ENCODE measurements at regions not wholly inside any gene's neighbourhood (a gene's known extent, or its start where the extent isn't known, plus 50 kb on each side); places are given as distances from the start of the nearest gene placed in this dataset.
"Not testable (repeated sequence)": the region's sequence is repeated elsewhere in the genome, so short reads cannot be mapped to it uniquely, and the experiment has no call there.

DNA sequence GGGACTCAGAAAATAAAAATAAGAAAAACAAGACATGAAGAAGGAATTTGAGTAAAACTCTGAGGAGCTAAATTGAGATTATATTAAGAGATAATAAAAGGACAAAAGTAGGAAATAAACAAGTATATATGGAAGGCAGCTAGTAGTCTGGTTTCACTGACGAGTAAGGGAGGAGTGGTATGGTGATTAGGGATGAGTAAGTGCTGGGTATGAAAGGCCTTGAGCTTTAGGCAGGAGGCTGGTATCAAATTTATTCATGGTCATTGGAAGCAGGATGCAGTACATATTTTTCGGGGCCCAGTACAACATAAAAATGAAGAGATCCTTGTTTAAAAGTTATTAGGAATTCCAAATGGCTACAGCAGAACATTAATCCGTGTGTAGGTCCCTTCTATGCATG lies 789.7 kb upstream of the PRMT6 start:
- no peak for DNase-seq (ENCODE audit: low read depth)

DNA sequence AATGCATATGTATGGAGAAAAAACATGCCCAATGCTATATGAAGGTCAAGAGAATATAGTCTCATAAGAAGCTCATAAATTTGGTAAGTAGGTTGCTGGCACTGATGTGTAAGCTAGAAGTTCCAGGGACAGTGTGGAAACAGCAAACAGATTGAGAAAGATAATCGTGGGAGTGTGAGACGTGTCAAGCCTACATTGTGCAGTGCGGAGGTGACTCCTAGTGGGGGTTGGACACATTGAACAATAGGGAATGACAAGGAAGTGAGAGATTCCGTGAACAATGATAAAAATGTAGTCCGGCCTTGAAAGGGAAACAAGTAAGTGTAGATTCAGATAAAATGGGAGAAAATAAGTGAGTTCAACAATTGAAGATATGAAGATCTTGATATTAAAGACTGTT lies 788.4 kb upstream of the PRMT6 start:
- no peak for DNase-seq (ENCODE audit: low read depth)

DNA sequence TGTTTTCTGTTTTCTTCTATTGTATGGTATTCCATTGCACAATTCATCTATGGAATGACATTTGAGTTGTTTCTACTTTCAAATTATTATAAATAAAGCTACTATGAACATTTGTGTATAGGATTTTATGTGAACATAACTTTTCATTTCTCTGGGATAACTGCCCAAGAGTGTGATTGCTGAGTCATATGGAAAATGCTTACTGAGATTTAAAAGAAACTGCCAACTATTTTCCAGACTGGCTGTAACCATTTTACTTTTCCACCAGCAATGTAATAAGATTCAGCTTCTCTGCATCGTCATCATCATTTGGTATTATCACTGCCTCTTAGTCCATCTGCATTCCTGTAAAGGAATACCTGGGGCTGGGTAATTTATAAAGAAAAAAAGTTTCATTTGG lies 779.6 kb upstream of the PRMT6 start:
- DNase-seq (ENCODE audit: low read depth): no peak

DNA sequence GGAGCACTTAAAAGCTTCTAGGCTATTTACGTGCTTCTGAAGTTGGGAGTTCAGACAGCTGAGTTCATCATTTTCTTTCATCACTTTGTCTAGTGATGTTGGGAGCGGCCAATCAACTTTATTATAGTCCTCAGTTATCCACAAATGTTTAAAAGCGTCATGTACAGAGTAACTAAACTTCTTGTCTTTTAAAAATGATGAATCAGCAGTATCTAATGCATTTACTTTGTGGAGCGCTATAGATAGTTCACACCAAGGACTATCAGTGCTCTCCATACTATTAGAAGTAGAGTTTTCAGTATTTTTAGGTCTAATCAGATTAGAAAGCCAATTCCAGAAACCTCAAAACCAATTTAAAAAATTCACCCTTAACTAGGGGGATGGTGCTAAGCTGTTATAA lies 778.7 kb upstream of the PRMT6 start:
- DNase-seq (ENCODE audit: low read depth): no peak

DNA sequence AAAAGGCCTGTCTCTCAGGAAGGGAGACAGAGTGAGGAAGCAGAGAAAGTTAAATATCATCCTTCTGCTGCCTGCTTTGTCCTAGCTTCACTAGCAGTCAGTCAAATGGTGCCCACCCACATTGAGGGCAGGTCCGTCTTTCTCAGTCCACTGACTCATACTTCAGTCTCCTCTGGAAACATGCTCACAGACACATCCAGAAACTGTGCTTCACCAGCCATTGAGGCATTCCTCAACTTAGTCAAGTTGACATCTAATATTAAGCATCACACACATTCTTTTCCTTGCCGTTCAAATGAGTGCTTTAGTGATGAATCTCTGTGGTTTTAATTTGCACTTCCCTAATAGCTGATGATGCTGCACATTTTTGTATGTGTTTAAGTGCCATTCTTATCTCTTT lies 777.8 kb upstream of the PRMT6 start:
- DNase-seq (ENCODE audit: low read depth): no peak

DNA sequence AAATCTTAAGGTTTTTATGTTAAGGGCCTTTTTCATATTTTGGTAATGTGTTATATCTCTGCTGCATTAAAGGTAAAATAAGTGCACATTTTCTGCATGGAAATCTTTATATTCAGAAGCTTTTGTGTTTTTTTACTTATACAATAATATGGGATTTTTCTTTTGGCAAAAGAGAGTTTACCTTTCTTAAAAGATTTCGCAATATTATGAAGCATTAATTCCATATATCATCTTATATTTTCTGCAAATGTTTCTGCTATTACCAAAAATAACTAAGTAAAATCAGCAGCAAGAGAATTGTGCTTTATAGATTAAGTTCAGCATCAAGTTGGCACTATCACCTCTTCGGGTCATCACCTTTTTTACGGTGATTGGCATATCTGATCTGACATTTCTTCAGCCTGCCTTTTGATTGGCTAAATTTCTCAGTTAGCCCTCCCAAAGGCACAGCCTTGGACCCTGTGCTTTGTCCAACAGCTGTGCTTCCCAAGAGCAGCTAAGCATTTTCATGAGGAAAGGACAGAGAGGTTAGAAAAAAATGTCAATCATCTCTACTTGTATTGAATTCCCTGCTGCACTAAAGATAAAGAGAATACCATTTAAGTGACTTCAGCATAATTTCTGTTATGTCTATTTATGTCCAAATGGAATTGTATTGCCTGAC lies 767.1 kb upstream of the PRMT6 start:
- DNase-seq (ENCODE audit: low read depth): no peak

DNA sequence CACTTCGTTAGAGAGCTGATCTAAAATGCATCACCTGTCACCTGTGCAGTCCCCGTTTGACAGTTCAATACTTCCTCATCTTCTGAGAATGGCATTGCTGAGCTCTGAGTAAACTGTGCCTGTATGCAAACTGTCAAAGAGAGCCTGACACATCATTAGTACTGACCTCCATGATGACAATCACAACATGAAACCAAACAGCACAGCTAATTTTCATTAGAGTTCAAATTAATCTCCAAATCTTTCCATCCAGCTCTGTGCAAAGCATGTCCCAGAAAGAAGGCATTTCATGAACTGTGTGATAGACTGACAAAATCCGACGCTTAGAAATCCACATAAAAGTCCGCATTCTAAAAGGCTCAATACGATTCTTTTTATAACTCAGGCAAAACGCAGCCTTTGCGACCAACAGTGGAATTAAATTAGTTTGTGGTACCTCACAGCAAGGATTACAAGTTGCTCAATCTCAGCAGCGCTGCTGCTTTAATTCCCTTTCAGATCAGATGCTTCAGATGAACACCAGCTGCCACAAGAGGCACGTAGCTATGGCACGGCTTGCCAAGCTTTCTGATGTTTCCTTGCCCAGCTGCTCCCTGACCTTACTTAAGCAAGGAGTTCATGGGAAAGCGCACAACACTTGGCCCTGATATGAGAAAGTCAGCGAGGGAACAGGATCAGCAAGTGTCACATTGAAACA lies 765.5 kb upstream of the PRMT6 start:
- DNase-seq (ENCODE audit: low read depth): no peak

DNA sequence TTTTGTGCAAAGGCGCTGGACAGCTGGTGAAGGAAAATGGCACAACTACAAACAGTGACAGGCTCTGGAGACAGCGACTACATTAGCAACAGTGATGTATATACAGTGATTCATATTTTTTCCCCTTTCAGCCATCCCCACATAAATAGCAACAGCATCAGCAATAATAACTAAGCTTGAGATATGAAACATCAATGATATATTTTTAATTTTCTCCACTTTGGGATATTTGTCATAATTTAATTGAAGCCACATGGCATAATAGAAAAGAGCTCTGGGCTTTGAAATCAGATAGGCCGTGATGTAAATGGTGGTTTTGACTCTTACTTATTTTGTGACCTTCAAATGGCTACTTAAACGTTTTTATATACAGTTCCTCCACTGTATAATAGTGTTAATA lies 764.3 kb upstream of the PRMT6 start:
- no peak for DNase-seq (ENCODE audit: low read depth)

DNA sequence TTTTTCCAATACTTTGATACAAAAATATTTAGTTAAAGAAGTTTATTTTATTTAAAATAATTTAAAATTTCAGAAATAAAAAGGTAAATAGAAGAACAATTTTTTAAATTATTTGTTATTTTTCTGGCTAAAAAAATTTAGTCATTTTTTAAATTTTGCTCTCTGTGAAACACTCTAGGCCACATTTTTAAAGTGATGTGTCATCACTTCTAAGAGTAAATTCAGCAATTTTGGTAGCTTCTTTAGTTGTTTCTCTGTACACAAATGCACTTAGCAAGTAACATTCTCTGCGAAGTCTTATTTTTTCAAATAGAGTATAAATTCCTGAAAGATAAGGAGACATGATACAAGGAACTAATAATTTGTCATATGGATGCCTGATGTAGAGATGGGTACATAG lies 760.0 kb upstream of the PRMT6 start:
- no peak for DNase-seq (ENCODE audit: low read depth)

DNA sequence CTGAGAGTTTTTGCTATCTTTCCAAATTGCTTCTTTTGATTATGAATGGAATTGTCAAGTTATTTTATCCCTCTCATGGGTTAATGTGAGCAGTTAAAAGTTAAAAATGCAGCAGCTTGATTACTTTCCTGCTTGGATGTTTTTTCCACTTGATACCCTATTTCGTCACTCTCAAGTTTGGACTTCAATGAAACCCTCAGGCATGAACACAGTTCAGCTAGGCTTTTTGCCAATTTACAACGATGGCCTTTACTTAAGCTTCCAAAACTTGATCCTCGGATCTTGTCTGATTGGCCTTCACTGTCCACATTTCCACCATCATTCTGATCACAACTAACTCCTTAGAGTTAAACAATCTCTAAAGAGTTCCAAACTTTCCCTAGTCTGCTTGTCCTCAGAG lies 752.4 kb upstream of the PRMT6 start:
- DNase-seq (ENCODE audit: low read depth): no peak

DNA sequence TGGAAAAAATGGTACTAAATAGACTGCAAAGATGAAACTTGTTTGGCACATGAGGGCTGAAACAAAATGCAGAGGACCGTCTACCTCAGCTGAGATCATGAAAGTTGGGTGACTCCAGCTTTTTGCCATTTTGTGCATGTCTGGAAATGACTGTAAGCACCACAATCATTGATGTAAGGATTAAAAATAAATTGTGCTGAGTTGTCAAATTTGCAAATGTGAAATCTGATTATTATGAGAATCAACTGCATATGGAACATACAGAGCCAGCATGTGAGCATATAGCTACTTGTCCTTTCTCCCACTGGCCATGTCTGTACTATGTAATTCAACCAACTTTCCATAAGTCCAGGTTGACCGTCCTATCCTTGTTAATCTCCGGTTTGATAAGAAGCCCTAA lies 736.9 kb upstream of the PRMT6 start:
- no peak for DNase-seq (ENCODE audit: low read depth)

DNA sequence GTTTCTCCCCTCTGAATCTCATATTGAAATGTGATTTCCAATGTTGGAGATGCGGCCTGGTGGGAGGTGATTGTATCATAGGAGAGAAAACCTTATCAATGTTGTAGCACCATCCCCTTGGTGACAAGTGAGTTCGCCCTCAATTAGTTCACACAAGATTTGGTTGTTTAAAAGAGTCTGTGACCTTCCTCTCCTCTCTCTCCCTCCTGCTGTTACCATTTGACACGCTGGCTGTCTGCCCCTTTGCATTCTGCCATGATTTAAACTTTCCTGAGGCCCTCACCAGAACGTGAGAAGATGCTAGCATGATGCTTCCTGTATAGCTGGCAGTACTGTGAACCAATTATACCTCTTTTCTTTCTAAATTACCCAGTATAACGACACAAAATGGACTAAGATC lies 730.9 kb upstream of the PRMT6 start:
- DNase-seq (ENCODE audit: low read depth): no peak

DNA sequence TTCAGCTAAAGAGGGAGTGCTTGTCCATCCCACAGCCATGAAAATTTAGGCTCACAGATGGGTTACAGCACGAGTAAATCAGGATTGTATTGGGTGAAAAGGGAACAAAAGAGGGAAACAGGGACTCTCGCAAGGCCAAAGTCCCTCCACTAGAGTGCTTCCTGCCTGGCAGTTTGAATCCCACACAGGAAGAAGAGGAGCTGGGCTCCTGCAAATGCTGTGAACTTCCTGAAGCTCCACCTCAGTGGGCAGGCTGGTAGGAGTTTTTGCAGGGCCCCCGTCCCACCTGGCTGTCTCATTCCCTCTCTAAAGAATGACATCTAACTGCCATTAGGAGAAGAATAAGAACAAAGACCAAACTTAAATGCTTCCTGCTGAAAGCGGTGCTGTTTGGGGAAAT lies 712.0 kb upstream of the PRMT6 start:
- DNase-seq (ENCODE audit: low read depth): no peak

DNA sequence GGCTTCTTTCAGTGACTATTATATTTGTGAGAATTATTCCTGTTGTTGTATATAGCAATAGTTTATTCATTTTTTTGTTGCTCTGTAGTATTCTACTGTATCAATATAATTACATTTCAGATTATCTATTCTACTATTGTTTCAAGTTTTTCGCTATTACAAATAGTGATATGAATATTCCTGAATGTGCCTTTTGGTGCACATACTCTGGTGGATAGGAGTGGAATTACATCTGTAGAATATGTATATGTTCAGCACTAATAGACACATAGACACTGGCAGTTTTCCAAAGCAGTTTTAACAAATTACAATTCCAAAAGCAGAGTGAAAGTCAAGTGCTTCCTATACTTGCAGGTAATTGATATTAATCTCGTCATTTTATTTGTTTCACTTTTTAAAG lies 696.2 kb upstream of the PRMT6 start:
- no peak for DNase-seq (ENCODE audit: low read depth)

DNA sequence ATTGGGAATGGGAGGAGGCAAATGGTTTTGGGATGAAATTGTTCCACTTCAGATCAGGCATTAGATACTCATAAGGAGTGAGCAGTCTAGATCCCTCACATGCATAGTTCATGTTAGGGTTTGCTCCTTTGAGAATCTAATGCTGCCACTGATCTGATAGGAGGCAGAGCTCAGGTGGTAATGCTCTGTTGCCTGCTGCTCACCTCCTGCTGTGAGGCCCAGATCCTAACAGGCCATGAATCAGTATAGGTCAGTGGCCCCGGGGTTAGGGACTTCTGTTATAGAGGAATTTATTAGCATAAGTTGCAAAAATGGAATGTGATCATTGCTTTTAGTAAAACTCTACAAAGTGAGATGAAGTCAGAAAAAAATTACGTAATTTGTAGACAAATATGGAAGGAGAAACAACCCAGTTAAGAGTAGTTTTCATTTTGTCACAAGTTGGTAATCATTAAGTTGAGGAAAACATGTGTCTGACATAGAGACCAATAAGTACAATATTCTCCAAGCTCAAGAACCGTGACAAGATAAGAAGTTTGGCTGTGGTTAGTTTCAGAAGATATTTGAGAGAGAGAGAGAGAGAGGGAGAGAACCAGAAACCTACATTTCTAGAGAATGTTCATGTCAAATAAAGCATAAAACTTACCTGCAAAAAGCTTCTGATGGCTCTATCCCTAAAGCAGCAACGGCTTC lies 689.7 kb upstream of the PRMT6 start:
- no peak for DNase-seq (ENCODE audit: low read depth)

DNA sequence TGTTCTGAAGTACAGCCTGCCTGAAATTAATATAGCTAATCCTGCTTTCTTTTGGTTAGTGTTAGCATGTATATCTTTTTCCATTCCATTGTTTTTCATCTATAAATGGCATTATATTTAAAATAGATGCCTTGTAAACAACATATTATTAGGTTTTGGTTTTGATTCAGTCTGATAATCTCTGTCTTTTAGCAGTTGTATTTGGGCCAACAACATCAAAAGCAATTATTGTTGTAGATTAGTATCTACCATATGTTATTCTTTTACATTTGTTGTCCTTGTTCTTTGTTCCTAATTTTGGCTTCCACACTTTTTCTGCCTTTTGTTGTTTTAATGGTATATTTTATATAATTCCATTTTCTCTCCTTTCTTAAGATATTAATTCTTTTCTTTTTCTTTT lies 678.2 kb upstream of the PRMT6 start:
- no peak for DNase-seq (ENCODE audit: low read depth)

DNA sequence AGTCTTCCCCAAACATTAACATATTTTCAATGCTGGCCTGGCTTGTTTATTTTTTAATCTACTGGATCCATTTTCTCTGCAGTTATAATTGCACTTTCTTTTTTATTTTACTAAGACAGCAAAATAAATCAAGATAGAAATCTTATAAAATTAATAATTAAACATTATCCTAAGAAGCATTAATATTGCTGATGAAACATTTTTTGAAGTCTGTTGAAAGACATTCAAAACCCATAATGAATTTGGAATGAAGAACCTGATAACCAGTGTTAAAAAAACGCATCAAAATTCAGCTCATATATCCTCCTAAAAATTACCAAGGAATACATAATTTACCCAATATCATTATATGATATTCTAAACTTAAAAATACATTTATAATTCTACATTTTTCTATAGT lies 675.7 kb upstream of the PRMT6 start:
- DNase-seq (ENCODE audit: low read depth): no peak

DNA sequence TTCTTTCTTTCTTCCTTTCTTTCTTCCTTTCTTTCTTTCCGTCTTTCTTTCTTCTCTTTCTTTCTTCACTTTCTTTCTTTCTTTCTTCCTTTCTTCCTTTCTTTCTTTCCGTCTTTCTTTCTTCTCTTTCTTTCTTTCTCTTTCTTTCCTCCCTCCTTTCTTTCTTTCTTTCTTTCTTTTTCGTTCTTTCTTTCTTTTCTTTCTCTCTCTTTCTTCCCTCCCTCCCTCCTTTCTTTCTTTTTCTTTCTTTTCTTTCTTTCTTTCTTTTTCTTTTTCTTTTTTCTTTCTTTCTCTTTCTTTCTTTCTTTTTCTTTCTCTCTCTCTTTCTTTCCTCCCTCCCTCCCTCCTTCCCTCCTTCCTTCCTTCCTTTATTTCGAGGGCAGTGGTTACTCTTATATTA lies 667.3 kb upstream of the PRMT6 start:
- DNase-seq (ENCODE audit: low read depth): not testable (repeated sequence)

DNA sequence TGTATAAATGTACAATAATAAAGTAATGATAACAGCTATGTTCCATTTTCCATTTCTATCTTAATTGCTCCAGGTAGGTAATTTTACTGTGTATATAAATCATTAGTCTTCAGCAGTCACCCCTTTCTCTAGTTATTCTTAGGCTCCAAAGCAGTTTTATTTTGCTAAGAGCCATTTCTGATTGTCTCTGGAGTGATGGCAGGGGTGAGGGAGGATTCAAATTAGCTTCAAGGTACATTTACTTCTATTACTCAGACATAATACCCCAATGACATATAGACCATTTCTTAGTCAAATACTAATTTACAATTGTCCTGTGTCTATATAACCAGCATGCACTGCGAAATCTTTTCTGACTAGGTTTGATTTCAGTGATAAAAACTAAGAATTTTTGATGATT lies 663.4 kb upstream of the PRMT6 start:
- no peak for DNase-seq (ENCODE audit: low read depth)

DNA sequence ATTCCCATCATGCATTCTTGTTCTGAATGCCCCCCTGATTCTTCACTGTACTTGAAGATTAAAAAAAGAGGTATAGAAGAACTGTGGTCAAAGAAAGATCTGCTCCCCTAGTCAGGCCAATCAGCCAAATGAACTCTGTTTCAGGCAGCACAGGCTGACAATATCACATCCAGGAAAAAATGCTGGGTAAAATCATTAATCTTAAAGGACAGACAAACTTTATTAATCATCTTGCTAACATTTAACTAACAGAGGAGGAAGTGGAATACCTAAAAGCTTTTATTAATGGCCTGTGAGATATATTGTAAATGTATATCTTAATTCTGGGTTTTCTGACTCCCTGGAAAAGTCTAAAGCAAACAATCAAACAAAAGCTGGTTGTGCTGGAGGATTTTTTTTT lies 660.5 kb upstream of the PRMT6 start:
- no peak for DNase-seq (ENCODE audit: low read depth)

DNA sequence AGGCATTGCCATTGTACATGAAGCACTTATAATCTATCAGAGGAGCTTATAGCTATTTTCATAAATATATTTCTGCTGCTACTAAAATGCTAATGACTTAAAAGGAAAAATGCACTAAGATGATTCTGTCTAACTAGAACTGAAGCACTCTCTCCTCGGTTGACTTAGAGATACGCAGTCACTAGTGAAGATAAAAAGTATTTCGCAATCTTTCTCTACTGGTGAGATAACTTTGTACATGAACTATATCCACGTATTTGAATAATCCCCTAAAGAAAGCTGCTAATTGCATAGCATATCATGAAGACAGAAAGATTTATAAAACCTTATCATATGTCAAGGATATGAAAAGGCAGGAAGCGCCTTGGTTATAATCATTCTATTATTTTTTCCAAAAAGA lies 658.1 kb upstream of the PRMT6 start:
- DNase-seq (ENCODE audit: low read depth): no peak

DNA sequence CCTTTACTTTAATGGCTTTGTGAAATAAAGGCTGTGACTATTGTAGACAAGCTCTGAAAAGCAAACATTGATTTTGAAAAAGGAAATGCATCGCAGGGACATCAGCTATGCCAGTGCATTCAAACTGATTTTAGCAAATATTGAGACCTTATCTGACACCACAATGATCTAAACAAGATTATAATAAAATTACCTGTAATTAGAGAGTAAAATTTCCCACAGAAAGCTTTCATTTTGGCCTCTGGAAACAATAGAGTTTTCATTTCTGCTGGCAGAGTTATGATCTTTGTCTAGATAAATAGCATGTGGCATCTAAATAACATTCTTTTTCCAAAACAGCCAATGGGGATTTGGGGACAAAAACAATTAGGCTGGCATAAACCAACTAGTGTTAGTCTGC lies 650.4 kb upstream of the PRMT6 start:
- DNase-seq (ENCODE audit: low read depth): no peak

DNA sequence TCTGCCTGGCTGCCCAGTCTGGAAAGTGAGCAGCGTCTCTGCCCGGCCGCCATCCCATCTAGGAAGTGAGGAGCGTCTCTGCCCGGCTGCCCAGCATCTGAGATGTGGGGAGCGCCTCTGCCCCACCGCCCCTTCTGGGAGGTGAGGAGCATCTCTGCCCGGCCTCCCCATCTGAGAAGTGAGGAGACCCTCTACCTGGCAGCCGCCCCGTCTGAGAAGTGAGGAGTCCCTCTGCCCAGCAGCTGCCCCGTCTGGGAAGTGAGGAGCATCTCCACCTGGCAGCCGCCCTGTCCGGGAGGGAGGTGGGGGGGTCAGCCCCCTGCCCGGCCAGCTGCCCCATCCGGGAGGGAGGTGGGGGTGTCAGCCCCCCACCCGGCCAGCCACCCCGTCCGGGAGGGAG lies 644.2 kb upstream of the PRMT6 start:
- DNase-seq (ENCODE audit: low read depth): not testable (repeated sequence)

DNA sequence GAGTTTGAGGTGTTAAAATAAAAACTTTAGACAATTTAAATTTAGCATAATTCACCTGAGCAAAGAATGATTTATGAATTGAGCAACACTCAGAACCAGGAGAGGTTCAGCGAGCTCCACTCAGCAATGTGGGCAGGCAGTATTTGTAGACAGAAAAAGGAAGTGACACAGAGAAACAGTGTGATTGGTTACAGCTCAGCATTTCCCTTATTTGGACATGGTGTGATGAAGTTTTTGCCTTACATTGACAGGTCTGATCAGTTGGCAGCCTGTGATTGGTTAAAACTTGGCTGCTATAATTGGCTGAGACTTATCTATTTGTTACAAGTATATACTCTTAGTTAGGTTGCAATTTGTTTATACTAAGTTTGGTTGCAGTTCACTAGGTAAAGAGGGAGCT lies 621.2 kb upstream of the PRMT6 start:
- no peak for DNase-seq (ENCODE audit: low read depth)

Measured in non-pigmented ciliary epithelial cell (primary cell).